Prostate gland (tissue), 2 donors: ENCODE measurements at regions not wholly inside any gene's neighbourhood (a gene's known extent, or its start where the extent isn't known, plus 50 kb on each side); places are given as distances from the start of the nearest gene placed in this dataset.

Experiments used
- DNase-seq: peaks from one replicate; pipeline ENCODE4 v3.0.0-alpha.2; 2019; ENCODE audit warnings: low spot score
- H3K27ac ChIP-seq, 2 donors: fragments of 200-600 bp; sonication (generic); 2 replicates each; pipeline ENCODE4 v1.5.1; 2017 to 2019
- H3K27me3 ChIP-seq: fragments of 200-600 bp; sonication (generic); replicated peaks from 2 replicates; pipeline ENCODE4 v1.5.1; 2019; ENCODE audit not compliant: insufficient read depth
- H3K36me3 ChIP-seq, 2 donors: fragments of 200-600 bp; sonication (generic); 1 replicate in 1 of 2; 2 replicates in 1 of 2; pipeline versions ENCODE4 v1.5.1 to v1.8.1; 2017 to 2019
- H3K4me1 ChIP-seq: fragments of 200-600 bp; sonication (generic); replicated peaks from 2 replicates; pipeline ENCODE4 v1.5.1; 2019
- H3K4me3 ChIP-seq, 2 donors: fragments of 200-600 bp; sonication (generic); 2 replicates each; pipeline ENCODE4 v1.5.1; 2017 to 2019
- H3K9me3 ChIP-seq: fragments of 200-600 bp; sonication (generic); 2 replicates; pipeline ENCODE4 v1.5.1; 2017
- POLR2A ChIP-seq: fragments of 450-650 bp; IDR thresholded peaks from one replicate; pipeline ENCODE4 v1.6.1; 2016; ENCODE audit warnings: antibody characterized with exemption, mild to moderate bottlenecking
- POLR2AphosphoS5 ChIP-seq: sonication (generic); formaldehyde crosslinking; IDR thresholded peaks from one replicate; pipeline ENCODE4 v1.6.1; 2017; ENCODE audit warnings: antibody characterized with exemption
- WGBS: methylation state at CpG from one replicate; pipeline ENCODE4 v1.1.5; 2018; 5-methylcytosine and 5-hydroxymethylcytosine counted together
- intact Hi-C: fragments of 100-400 bp; cut with DNase I; formaldehyde crosslinking; loops from one replicate; pipeline ENCODE4 v1.14.2; 2022
- TF ChIP-seq, protein P1 (sequence below), 4 experiments: fragments of 200-600 bp in 2 of 4; fragments of 450-650 bp in 2 of 4; sonication (generic) in 2 of 4; IDR thresholded peaks; 1 replicate in 3 of 4; 2 replicates in 1 of 4; pipeline ENCODE4 v1.5.1; 2016 to 2019; ENCODE audit warnings: antibody characterized with exemption in 4 of 4, mild to moderate bottlenecking in 2 of 4, moderate library complexity in 2 of 4

DNA sequence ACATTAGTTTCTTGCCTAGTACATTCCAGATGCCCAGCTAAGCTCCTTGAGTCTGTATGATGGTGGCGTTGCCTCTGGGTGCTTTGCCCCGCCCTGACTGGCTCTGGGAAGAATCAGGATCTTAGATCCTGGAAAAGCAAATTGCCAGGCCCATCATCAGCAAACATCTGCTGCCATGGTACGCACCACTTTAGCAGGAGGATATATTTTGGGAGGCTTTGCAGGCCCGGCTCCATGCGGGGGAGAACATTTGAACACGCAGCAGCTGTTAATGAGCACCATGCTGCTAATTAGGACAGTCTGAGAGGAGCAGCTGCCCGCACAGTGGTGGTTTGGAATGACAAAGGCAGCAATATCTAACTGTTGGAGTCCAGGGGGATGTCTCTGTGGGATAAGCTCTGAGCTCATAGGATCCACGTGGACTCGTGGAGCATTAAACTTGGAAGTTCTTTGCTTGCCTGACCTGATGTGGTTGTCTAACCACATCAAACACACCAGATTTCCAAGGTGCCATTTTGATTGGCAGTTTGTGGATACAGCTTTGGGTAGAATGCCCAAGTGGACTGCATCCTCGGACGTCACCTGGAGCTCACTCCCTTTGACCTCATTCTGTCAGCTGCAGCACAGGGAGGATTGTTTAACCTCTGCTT lies 217.0 kb upstream of the ZBED5 start:
- 83% methylated on average over 11 of the region's 11 CpGs for WGBS
- Histone ChIP-seq H3K36me3 (no peaks in the 10 kb centered on the region), H3K27ac (no peak overlapping the region), H3K27me3 (no peaks in the 10 kb centered on the region), H3K4me3 (no peak overlapping the region), H3K4me1 (no peaks in the 10 kb centered on the region), H3K9me3 (no peaks in the 10 kb centered on the region)
- TF ChIP-seq POLR2A = no peak
- no peak for TF ChIP-seq POLR2AphosphoS5
- TF ChIP-seq, protein P1, sequence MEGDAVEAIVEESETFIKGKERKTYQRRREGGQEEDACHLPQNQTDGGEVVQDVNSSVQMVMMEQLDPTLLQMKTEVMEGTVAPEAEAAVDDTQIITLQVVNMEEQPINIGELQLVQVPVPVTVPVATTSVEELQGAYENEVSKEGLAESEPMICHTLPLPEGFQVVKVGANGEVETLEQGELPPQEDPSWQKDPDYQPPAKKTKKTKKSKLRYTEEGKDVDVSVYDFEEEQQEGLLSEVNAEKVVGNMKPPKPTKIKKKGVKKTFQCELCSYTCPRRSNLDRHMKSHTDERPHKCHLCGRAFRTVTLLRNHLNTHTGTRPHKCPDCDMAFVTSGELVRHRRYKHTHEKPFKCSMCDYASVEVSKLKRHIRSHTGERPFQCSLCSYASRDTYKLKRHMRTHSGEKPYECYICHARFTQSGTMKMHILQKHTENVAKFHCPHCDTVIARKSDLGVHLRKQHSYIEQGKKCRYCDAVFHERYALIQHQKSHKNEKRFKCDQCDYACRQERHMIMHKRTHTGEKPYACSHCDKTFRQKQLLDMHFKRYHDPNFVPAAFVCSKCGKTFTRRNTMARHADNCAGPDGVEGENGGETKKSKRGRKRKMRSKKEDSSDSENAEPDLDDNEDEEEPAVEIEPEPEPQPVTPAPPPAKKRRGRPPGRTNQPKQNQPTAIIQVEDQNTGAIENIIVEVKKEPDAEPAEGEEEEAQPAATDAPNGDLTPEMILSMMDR (IDR thresholded peaks at IDR 0.05) = no peak
- DNase-seq = no peak
- intact Hi-C loops = no loop called here

DNA sequence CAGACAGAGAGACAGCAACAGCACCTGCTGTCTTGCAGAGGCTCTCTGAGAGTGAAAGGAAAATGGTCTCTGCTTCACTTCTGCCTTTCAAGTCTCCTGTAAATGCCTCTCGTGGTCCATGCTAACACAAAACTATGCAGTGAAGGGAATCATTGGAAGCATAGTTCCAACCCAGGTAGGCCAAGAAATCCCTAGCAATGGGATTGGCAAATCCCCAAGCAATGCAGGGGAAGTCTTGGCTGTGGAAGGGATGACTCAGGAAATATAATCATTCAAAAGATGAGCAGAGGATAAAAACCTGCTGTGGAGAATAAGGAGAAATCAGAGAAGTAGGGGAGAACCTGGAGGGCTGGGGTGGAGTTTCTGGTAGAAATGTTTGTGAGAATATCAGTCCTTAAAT lies 216.1 kb upstream of the ZBED5 start:
- Histone ChIP-seq H3K9me3 (no peaks in the 10 kb centered on the region), H3K4me3 (no peak overlapping the region), H3K4me1 (no peaks in the 10 kb centered on the region), H3K36me3 (no peaks in the 10 kb centered on the region), H3K27me3 (no peaks in the 10 kb centered on the region), H3K27ac (no peak overlapping the region)
- intact Hi-C loops = no loop called here
- DNase-seq = no peak
- TF ChIP-seq, protein P1 (IDR thresholded peaks at IDR 0.05) = no peak
- TF ChIP-seq POLR2AphosphoS5 = no peak
- no peak for TF ChIP-seq POLR2A
- 73% methylated on average over 1 of the region's 1 CpG for WGBS

DNA sequence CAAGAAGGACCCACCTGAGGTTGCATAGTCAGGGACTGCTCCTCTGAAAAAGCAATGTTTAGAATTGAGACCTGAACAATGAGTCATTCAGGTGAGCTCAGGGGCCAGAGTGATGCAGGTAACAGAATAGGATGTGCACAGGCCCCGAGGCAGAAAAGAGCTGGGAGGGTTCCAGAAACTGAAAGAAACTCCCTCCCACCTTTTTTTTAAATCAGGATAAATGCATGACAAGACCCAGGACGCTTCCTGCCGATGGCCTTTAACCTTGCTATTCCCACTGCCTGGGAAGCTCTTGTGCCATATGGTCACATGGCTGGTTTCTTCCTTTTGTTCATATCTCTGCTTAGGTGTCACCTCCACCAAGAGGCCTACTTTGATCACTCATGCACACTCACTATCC lies 214.2 kb upstream of the ZBED5 start:
- no peak for DNase-seq
- H3K4me1 ChIP-seq = no peaks in the 10 kb centered on the region
- H3K27ac ChIP-seq = no peak overlapping the region
- TF ChIP-seq POLR2AphosphoS5 (no peak), POLR2A (no peak)
- TF ChIP-seq, protein P1 (IDR thresholded peaks at IDR 0.05) = no peak
- H3K36me3 ChIP-seq = no peaks in the 10 kb centered on the region
- WGBS = 50% methylated on average over 3 of the region's 3 CpGs
- H3K9me3 ChIP-seq = no peaks in the 10 kb centered on the region
- H3K4me3 ChIP-seq = no peak overlapping the region
- intact Hi-C loops = no loop called here
- no peaks in the 10 kb centered on the region for H3K27me3 ChIP-seq

DNA sequence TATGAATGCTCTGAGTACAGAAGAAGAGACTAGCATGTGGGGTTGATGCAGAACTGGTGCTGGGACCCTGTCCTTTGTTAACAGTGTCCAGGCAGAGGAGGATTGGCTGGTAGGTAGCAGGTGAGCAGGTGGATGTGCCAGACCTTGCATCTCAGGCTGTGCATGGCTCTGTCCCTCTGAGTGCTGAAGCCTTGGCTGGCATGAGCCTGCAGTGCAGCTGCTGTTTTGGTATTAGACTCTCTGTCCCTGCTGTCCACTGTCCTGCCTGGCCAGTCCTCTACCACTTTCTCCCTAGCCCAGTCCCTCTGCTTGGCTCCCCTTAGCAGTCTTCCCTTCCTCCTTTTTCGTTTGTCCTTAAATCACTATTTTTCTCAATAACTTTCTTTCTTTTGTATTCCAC lies 213.6 kb upstream of the ZBED5 start:
- DNase-seq = no peak
- Histone ChIP-seq H3K4me1 (no peaks in the 10 kb centered on the region), H3K9me3 (no peaks in the 10 kb centered on the region), H3K4me3 (no peak overlapping the region), H3K27ac (no peak overlapping the region), H3K27me3 (no peaks in the 10 kb centered on the region), H3K36me3 (no peaks in the 10 kb centered on the region)
- TF ChIP-seq POLR2A = no peak
- TF ChIP-seq POLR2AphosphoS5 = no peak
- TF ChIP-seq, protein P1 (IDR thresholded peaks at IDR 0.05) = no peak
- WGBS = 48% methylated on average over 1 of the region's 1 CpG
- intact Hi-C loops = no loop called here

DNA sequence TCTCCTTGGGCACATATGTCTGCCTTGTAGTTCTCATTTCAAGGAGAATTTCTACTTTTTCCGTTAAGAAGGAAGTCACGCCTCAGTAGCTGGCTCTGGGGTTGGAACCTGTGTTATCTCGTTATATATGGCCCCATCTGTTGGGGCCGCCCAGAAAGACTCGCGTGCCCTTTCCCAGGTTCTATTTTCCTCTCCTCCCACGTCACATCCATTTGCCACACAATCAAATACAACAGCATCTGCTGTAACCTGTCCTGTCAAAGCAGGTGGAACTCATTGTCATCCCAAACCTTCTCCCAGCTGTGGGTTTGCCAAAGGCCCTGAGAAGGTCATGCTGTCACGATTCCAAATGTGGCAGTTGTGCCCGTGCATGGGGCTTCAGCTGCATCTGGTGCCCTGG lies 213.1 kb upstream of the ZBED5 start:
- intact Hi-C loops = no loop called here
- H3K4me1 ChIP-seq = no peaks in the 10 kb centered on the region
- H3K27ac ChIP-seq = no peak overlapping the region
- H3K27me3 ChIP-seq = no peaks in the 10 kb centered on the region
- WGBS = 69% methylated on average over 9 of the region's 9 CpGs
- H3K36me3 ChIP-seq = no peaks in the 10 kb centered on the region
- TF ChIP-seq, protein P1 (IDR thresholded peaks at IDR 0.05) = no peak
- TF ChIP-seq POLR2A (no peak), POLR2AphosphoS5 (no peak)
- DNase-seq = no peak
- H3K4me3 ChIP-seq = no peak overlapping the region
- no peaks in the 10 kb centered on the region for H3K9me3 ChIP-seq
